PC-9 (cell line): ENCODE measurements at regions not wholly inside any gene's neighbourhood (a gene's known extent, or its start where the extent isn't known, plus 50 kb on each side); places are given as distances from the start of the nearest gene placed in this dataset.

Source experiments
- BruUV-seq: library from RNA; stranded (reverse); fragments of 400-500 nt; replicated peaks from 2 replicates; lab custom pipeline; 2021; lab: Mats Ljungman, UMichigan
- CTCF ChIA-PET: fragments of 300-600 bp; sonication (Branson Sonifier 250); formaldehyde crosslinking; loops from one replicate; lab custom pipeline; 2022; ENCODE audit warnings: antibody characterized with exemption; lab: Charles Lee
- POLR2A ChIA-PET: fragments of 300-600 bp; sonication (Branson Sonifier 250); formaldehyde crosslinking; loops from one replicate; lab custom pipeline; 2022; ENCODE audit warnings: antibody characterized with exemption; ENCODE audit not compliant: unreplicated experiment; lab: Charles Lee
- DNase-seq, 2 experiments: peaks; one replicate each; pipeline versions ENCODE4 v3.0.0 to v3.0.0-alpha.2; 2015 to 2022; ENCODE audit warnings: mixed read lengths in 1 of 2
- H2AFZ ChIP-seq: fragments of 200-600 bp; sonication (generic); 2 replicates; pipeline ENCODE4 v1.8.1; 2017; ENCODE audit warnings: antibody characterized with exemption
- H3F3A ChIP-seq: fragments of 200-600 bp; sonication (generic); 2 replicates; pipeline ENCODE4 v1.8.1; 2017; ENCODE audit warnings: antibody characterized with exemption, mild to moderate bottlenecking, low read depth; ENCODE audit not compliant: insufficient read depth
- H3K27ac ChIP-seq: fragments of 200-600 bp; sonication (generic); 2 replicates; pipeline ENCODE4 v1.6.1; 2016; ENCODE audit warnings: mixed run types
- H3K27me3 ChIP-seq: fragments of 200-600 bp; sonication (generic); 2 replicates; pipeline ENCODE4 v1.6.1; 2016; ENCODE audit warnings: low read depth, mixed run types; ENCODE audit not compliant: insufficient read depth
- H3K36me3 ChIP-seq: fragments of 200-600 bp; sonication (generic); 2 replicates; pipeline ENCODE4 v1.6.1; 2016; ENCODE audit warnings: low read depth, mixed run types
- H3K4me1 ChIP-seq: fragments of 200-600 bp; sonication (generic); replicated peaks from 2 replicates; pipeline ENCODE4 v1.6.1; 2016; ENCODE audit warnings: mixed run types; ENCODE audit not compliant: insufficient read depth
- H3K4me2 ChIP-seq: fragments of 200-600 bp; sonication (generic); 2 replicates; pipeline ENCODE4 v1.6.1; 2017; ENCODE audit warnings: mixed run types
- H3K4me3 ChIP-seq: fragments of 200-600 bp; sonication (generic); 2 replicates; pipeline ENCODE4 v1.6.1; 2016; ENCODE audit warnings: mixed run types
- H3K79me2 ChIP-seq: fragments of 200-600 bp; sonication (generic); 2 replicates; pipeline ENCODE4 v1.6.1; 2017; ENCODE audit warnings: low read depth, mixed run types
- H3K9me2 ChIP-seq: fragments of 200-600 bp; sonication (generic); 2 replicates; pipeline ENCODE4 v1.8.1; 2017; ENCODE audit warnings: mild to moderate bottlenecking; ENCODE audit not compliant: insufficient read depth
- H3K9me3 ChIP-seq: fragments of 200-600 bp; sonication (generic); 2 replicates; pipeline ENCODE4 v1.8.1; 2016; ENCODE audit warnings: low read depth; ENCODE audit not compliant: insufficient read depth
- H4K20me1 ChIP-seq: fragments of 200-600 bp; sonication (generic); 2 replicates; pipeline ENCODE4 v1.8.1; 2017; ENCODE audit not compliant: insufficient read depth
- EZH2 ChIP-seq: fragments of 200-600 bp; sonication (generic); IDR thresholded peaks from 2 replicates; pipeline ENCODE4 v1.8.0; 2017; ENCODE audit warnings: antibody characterized with exemption, low read depth
- intact Hi-C: fragments of 100-400 bp; cut with micrococcal nuclease; formaldehyde crosslinking; loops from one replicate; pipeline ENCODE4 v1.10.0; 2022; ENCODE audit not compliant: unreplicated experiment
- TF ChIP-seq, protein P1 (sequence below): fragments of 200-600 bp; sonication (generic); conservative IDR thresholded peaks from 2 replicates; pipeline ENCODE4 v1.6.1; 2017; ENCODE audit warnings: mixed run types, antibody characterized with exemption, mild to moderate bottlenecking, moderate library complexity

DNA sequence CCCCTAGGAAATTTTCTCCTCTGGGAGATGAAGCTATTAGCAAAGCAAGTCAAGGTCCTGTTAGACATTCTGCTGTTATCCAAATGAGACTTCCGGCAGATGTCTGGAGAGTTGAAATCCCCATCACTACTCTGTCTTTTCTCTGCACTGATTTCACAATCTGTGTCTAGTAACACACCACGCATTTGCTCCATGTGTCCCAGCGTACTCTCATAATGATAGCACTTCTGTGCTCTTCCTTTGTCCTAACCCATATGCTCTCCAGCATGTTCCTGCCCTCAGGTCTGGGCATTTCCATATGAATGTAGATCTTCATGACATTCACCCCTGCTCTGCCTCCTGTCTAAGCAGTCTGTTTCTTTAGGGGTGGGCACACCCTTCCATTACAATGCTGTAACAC is 1949.0 kb upstream of the WWC1 start:
- no peak overlapping the region for H3K27ac ChIP-seq
- H3K9me3 ChIP-seq, result no peaks in the 10 kb centered on the region
- ChIA-PET POLR2A (no interaction called here), CTCF (no interaction called here)
- DNase-seq, result no peak
- TF ChIP-seq, protein P1, sequence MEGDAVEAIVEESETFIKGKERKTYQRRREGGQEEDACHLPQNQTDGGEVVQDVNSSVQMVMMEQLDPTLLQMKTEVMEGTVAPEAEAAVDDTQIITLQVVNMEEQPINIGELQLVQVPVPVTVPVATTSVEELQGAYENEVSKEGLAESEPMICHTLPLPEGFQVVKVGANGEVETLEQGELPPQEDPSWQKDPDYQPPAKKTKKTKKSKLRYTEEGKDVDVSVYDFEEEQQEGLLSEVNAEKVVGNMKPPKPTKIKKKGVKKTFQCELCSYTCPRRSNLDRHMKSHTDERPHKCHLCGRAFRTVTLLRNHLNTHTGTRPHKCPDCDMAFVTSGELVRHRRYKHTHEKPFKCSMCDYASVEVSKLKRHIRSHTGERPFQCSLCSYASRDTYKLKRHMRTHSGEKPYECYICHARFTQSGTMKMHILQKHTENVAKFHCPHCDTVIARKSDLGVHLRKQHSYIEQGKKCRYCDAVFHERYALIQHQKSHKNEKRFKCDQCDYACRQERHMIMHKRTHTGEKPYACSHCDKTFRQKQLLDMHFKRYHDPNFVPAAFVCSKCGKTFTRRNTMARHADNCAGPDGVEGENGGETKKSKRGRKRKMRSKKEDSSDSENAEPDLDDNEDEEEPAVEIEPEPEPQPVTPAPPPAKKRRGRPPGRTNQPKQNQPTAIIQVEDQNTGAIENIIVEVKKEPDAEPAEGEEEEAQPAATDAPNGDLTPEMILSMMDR, result no peak
- no peak for TF ChIP-seq EZH2
- no peaks in the 10 kb centered on the region for H3F3A ChIP-seq
- no peaks in the 10 kb centered on the region for H3K36me3 ChIP-seq
- intact Hi-C loops, result no loop called here
- H4K20me1 ChIP-seq, result no peaks in the 10 kb centered on the region
- BruUV-seq, result no TSS peak
- no peaks in the 10 kb centered on the region for H3K79me2 ChIP-seq
- no peak overlapping the region for H3K4me3 ChIP-seq
- no peaks in the 10 kb centered on the region for H3K4me1 ChIP-seq
- H3K9me2 ChIP-seq, result no peaks in the 10 kb centered on the region
- H3K27me3 ChIP-seq, result no peaks in the 10 kb centered on the region
- no peak overlapping the region for H3K4me2 ChIP-seq
- H2AFZ ChIP-seq, result no peak overlapping the region

DNA sequence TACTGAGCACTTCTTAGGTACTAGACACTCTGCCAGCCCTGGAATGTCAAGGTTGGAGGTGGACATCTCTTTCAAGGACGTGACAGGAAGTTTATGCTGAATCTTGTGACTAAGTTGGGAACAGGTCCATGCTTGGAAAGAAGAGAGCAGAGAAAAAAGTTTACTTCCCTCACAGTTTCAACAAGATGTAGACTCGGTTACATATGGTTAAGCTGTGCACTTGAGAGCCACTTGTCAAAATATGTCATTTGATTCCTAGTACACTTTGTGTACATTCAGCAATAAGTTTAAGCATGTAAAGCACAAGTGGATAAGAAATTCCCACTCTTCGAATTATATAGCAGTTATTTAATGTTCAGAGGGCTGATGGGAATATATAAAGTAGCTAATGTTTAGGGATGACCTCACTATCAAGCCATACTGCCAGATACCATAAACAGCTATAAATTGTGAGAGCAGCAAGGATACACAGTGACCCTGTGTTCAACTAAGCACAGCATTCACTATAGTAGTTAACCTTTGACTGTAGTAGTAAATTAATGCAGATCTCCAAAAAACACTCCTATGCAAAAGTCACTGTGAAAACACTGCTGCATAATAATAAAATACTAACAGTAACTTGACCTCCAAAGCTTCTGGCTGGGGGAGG is 1944.6 kb upstream of the WWC1 start:
- no peaks in the 10 kb centered on the region for H3K9me2 ChIP-seq
- H3K4me3 ChIP-seq, result no peak overlapping the region
- no peaks in the 10 kb centered on the region for H3F3A ChIP-seq
- no TSS peak for BruUV-seq
- TF ChIP-seq, protein P1, result no peak
- TF ChIP-seq EZH2, result no peak
- H3K4me1 ChIP-seq, result no peaks in the 10 kb centered on the region
- no peak overlapping the region for H3K27ac ChIP-seq
- no peaks in the 10 kb centered on the region for H3K36me3 ChIP-seq
- no peak overlapping the region for H2AFZ ChIP-seq
- ChIA-PET CTCF (no interaction called here), POLR2A (no interaction called here)
- H3K9me3 ChIP-seq, result no peaks in the 10 kb centered on the region
- no peak overlapping the region for H3K4me2 ChIP-seq
- DNase-seq, result no peak
- H3K27me3 ChIP-seq, result no peaks in the 10 kb centered on the region
- intact Hi-C loops, result no loop called here
- no peaks in the 10 kb centered on the region for H4K20me1 ChIP-seq
- no peaks in the 10 kb centered on the region for H3K79me2 ChIP-seq

DNA sequence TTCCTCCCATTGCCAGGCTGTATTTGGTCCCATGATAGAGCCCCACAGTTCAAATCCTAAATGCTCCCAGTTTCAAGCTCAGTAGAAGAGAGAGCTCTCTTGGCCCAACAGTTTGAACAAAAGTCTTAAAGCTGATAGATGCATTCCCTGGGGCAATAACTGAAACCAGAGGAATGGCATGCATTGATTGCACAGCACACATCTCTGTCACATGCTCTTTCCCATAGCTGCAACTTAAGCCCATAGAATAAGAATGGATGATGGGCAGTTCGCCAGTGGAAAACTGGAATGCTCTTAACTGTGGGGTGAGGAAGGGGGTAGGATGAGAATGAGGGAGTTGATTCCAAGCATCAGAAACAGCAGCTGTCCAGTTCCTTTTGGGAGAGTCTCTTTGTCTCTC is 1942.4 kb upstream of the WWC1 start:
- no peaks in the 10 kb centered on the region for H4K20me1 ChIP-seq
- no peak for DNase-seq
- no peak overlapping the region for H3K4me2 ChIP-seq
- no peaks in the 10 kb centered on the region for H3K36me3 ChIP-seq
- no peak overlapping the region for H3K27ac ChIP-seq
- no peaks in the 10 kb centered on the region for H3K9me2 ChIP-seq
- no peaks in the 10 kb centered on the region for H3K79me2 ChIP-seq
- POLR2A ChIA-PET, result no interaction called here
- no TSS peak for BruUV-seq
- CTCF ChIA-PET, result no interaction called here
- H3K9me3 ChIP-seq, result no peaks in the 10 kb centered on the region
- intact Hi-C loops, result no loop called here
- no peak overlapping the region for H2AFZ ChIP-seq
- no peaks in the 10 kb centered on the region for H3K27me3 ChIP-seq
- TF ChIP-seq EZH2, result no peak
- TF ChIP-seq, protein P1, result no peak
- H3K4me1 ChIP-seq, result no peaks in the 10 kb centered on the region
- H3K4me3 ChIP-seq, result no peak overlapping the region
- H3F3A ChIP-seq, result no peaks in the 10 kb centered on the region
